ENCODE measurements at regions not wholly inside any gene's neighbourhood (a gene's known extent, or its start where the extent isn't known, plus 50 kb on each side); places are given as distances from the start of the nearest gene placed in this dataset.

DNA sequence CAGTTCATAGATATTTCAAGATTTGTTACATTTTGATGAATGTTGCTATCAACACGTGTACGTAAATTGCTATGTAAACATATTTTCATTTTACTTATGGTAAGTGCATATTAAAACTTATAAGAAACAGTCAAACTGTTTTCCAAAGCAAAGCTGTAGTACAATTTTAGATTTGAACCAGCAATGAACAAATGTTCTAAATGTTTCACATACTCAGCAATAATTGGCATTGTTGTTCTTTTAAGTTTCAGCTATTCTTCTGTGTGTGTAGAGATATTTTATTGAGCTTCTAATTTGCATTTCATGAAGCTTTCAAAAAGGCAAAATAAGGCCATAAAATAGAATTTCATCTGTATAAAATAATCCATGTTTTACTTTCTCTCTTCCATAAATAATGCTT is 1433.2 kb downstream of the LRFN5 start:
- TF ChIP-seq, protein P1, sequence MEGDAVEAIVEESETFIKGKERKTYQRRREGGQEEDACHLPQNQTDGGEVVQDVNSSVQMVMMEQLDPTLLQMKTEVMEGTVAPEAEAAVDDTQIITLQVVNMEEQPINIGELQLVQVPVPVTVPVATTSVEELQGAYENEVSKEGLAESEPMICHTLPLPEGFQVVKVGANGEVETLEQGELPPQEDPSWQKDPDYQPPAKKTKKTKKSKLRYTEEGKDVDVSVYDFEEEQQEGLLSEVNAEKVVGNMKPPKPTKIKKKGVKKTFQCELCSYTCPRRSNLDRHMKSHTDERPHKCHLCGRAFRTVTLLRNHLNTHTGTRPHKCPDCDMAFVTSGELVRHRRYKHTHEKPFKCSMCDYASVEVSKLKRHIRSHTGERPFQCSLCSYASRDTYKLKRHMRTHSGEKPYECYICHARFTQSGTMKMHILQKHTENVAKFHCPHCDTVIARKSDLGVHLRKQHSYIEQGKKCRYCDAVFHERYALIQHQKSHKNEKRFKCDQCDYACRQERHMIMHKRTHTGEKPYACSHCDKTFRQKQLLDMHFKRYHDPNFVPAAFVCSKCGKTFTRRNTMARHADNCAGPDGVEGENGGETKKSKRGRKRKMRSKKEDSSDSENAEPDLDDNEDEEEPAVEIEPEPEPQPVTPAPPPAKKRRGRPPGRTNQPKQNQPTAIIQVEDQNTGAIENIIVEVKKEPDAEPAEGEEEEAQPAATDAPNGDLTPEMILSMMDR (IDR thresholded peaks at IDR 0.05), result no peak
- TF ChIP-seq POLR2AphosphoS5 (IDR thresholded peaks at IDR 0.05), result no peak
- TF ChIP-seq POLR2A (IDR thresholded peaks at IDR 0.05; ENCODE audit: low read depth), result no peak
